K562 (cell line): ENCODE measurements at regions not wholly inside any gene's neighbourhood (a gene's known extent, or its start where the extent isn't known, plus 50 kb on each side); places are given as distances from the start of the nearest gene placed in this dataset.

Experiments used
- ASH1L ChIP-seq: fragments of 450-650 bp; IDR thresholded peaks from 2 replicates; pipeline ENCODE4 v1.6.1; 2018; ENCODE audit warnings: borderline replicate concordance, mild to moderate bottlenecking, low read depth; ENCODE audit not compliant: partially characterized antibody
- BCLAF1 ChIP-seq, 2 experiments: fragments of 450-650 bp in 1 of 2; IDR thresholded peaks; 2 replicates each; pipeline ENCODE4 v1.6.1; 2011 to 2017; ENCODE audit warnings: low read depth in 2 of 2, antibody characterized with exemption in 1 of 2, borderline replicate concordance in 1 of 2, low read length in 1 of 2, mild to moderate bottlenecking in 1 of 2, mixed read lengths in 1 of 2; ENCODE audit not compliant: control insufficient read depth in 1 of 2
- CSDE1 ChIP-seq, 2 experiments: fragments of 450-650 bp; IDR thresholded peaks; 2 replicates each; pipeline ENCODE4 v1.6.1; 2016; ENCODE audit warnings: mild to moderate bottlenecking in 1 of 2
- ELK3 ChIP-seq: fragments of 450-650 bp; formaldehyde crosslinking; IDR thresholded peaks from 2 replicates; pipeline ENCODE4 v1.4.0; 2020; ENCODE audit warnings: mild to moderate bottlenecking
- ETV5 ChIP-seq: sonication (generic); formaldehyde crosslinking; IDR thresholded peaks from 2 replicates; pipeline ENCODE4 v1.4.0; 2020; ENCODE audit warnings: low read depth, mild to moderate bottlenecking, missing genetic modification reagents
- FOXA1 ChIP-seq: fragments of 450-650 bp; IDR thresholded peaks from 2 replicates; pipeline ENCODE4 v1.6.1; 2016; ENCODE audit warnings: mild to moderate bottlenecking, borderline replicate concordance
- FOXA3 ChIP-seq, 2 experiments: fragments of 450-650 bp in 1 of 2; sonication (generic) in 1 of 2; formaldehyde crosslinking; IDR thresholded peaks in 1 of 2; conservative IDR thresholded peaks in 1 of 2; 2 replicates each; pipeline versions ENCODE4 v1.4.0 to v1.8.0; 2020 to 2022; ENCODE audit warnings: mild to moderate bottlenecking in 2 of 2, missing genetic modification reagents in 1 of 2
- GATA2 ChIP-seq: sonication (generic); formaldehyde crosslinking; IDR thresholded peaks from 2 replicates; pipeline ENCODE4 v1.4.0; 2020; ENCODE audit warnings: mild to moderate bottlenecking, missing genetic modification reagents
- HSF4 ChIP-seq: fragments of 250-450 bp; sonication (Bioruptor Pico); IDR thresholded peaks from 2 replicates; pipeline ENCODE4 v2.1.2; 2022; ENCODE audit warnings: mild to moderate bottlenecking, moderate library complexity, borderline replicate concordance
- LCOR ChIP-seq: sonication (generic); formaldehyde crosslinking; IDR thresholded peaks from 2 replicates; pipeline ENCODE4 v1.8.0; 2022; ENCODE audit warnings: mild to moderate bottlenecking, missing genetic modification reagents
- POLR2H ChIP-seq: IDR thresholded peaks from 2 replicates; pipeline ENCODE4 v1.6.1; 2016; ENCODE audit warnings: missing genetic modification characterization, low read depth, mild to moderate bottlenecking, control low read depth, missing compliant biosample characterization, moderate library complexity
- POLR3G ChIP-seq: IDR thresholded peaks from 2 replicates; pipeline ENCODE4 v1.6.1; 2011; ENCODE audit not compliant: insufficient read length, insufficient replicate concordance; ENCODE audit errors: extremely low read depth
- RBM39 ChIP-seq: fragments of 200-400 bp; formaldehyde crosslinking; optimal IDR thresholded peaks from 2 replicates; pipeline ENCODE3; 2018; ENCODE audit warnings: low read depth, low read length
- SP2 ChIP-seq: IDR thresholded peaks from 2 replicates; pipeline ENCODE4 v1.6.1; 2011; ENCODE audit warnings: mild to moderate bottlenecking, low read depth, low read length, moderate library complexity; ENCODE audit not compliant: poor library complexity, severe bottlenecking; ENCODE audit errors: extremely low read depth
- WHSC1 ChIP-seq: IDR thresholded peaks from one replicate; pipeline ENCODE4 v1.6.1; 2012; ENCODE audit warnings: low read length, control low read depth, inconsistent platforms
- ZNF395 ChIP-seq: fragments of 200-800 bp; sonication (Bioruptor generic); IDR thresholded peaks from 2 replicates; pipeline ENCODE4 v1.6.1; 2017; ENCODE audit warnings: missing genetic modification characterization, missing compliant biosample characterization
- TF ChIP-seq, protein P1 (sequence below): fragments of 250-450 bp; sonication (Bioruptor Pico); IDR thresholded peaks from 2 replicates; pipeline ENCODE4 v1.8.0; 2021; ENCODE audit warnings: moderate library complexity, mild to moderate bottlenecking, inconsistent platforms
- TF ChIP-seq, protein P2 (sequence below): fragments of 450-650 bp; formaldehyde crosslinking; IDR thresholded peaks from 2 replicates; pipeline ENCODE4 v1.4.0; 2022; ENCODE audit warnings: missing genetic modification characterization

DNA sequence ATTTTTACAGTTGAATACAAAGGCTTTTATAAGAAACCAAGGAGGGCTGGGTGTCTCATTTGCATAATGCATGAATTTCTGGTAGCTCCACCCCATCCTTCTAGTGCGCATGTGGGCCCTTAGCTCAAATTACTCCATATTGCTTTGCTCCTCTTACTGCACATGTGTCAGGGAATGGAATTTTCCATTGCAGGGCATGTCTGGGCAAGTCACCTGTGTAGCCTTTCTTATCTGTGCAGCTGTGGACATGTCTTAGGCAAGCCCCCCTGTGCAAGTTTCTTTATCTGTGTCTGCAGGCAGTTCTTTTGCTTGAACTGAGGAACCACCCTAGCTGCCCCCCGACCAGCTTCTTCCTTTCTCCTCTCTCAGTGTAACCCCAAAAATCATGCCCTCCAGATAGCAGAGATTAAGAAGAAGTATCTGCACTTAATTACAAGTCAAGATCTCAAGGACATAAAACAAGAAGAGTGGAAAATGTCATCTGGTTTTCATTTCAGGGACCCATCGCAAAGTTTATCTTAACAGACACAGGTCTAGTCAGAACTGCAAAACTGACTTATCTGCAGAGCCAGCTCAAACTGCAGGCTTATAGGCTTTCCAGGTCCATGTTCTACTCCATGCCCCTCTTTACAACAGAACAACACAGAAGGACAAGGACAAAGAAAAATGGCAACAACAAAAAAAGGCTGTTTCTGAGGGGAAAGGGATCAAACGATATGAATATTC is 137.9 kb upstream of the HS3ST4 start (continued):
- no peak for TF ChIP-seq ETV5 (CRISPR knock-in tag)
- TF ChIP-seq FOXA3 (CRISPR knock-in tag; conservative IDR thresholded peaks at IDR 0.05 in 1 of 2, IDR thresholded peaks at IDR 0.05 in 1 of 2): no peak
- no peak for TF ChIP-seq SP2
- peak; percentile 60 for TF ChIP-seq ZNF395
- TF ChIP-seq, protein P1, sequence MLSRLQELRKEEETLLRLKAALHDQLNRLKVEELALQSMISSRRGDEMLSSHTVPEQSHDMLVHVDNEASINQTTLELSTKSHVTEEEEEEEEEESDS (CRISPR knock-in tag): no peak
- no peak for TF ChIP-seq POLR2H (tag)
- no peak for TF ChIP-seq CSDE1 (IDR thresholded peaks at IDR 0.05)
- no peak for TF ChIP-seq ASH1L
- TF ChIP-seq RBM39: no peak
- no peak for TF ChIP-seq FOXA1
- TF ChIP-seq GATA2 (CRISPR knock-in tag): peak; percentile 79
- TF ChIP-seq POLR3G: no peak
- TF ChIP-seq, protein P2, sequence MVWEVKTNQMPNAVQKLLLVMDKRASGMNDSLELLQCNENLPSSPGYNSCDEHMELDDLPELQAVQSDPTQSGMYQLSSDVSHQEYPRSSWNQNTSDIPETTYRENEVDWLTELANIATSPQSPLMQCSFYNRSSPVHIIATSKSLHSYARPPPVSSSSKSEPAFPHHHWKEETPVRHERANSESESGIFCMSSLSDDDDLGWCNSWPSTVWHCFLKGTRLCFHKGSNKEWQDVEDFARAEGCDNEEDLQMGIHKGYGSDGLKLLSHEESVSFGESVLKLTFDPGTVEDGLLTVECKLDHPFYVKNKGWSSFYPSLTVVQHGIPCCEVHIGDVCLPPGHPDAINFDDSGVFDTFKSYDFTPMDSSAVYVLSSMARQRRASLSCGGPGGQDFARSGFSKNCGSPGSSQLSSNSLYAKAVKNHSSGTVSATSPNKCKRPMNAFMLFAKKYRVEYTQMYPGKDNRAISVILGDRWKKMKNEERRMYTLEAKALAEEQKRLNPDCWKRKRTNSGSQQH (CRISPR knock-in tag): no peak
- peak; percentile 91 for TF ChIP-seq HSF4 (CRISPR knock-in tag)
- TF ChIP-seq WHSC1: no peak
- no peak for TF ChIP-seq ELK3 (CRISPR knock-in tag)
- no peak for TF ChIP-seq LCOR (CRISPR knock-in tag)
- TF ChIP-seq BCLAF1 (IDR thresholded peaks at IDR 0.05; ENCODE audit: borderline replicate concordance in 1 of 2, control insufficient read depth in 1 of 2, low read depth in 2 of 2, low read length in 1 of 2): no peak
